HCT116 (cell line): ENCODE measurements at regions not wholly inside any gene's neighbourhood (a gene's known extent, or its start where the extent isn't known, plus 50 kb on each side); places are given as distances from the start of the nearest gene placed in this dataset.
"Not testable (repeated sequence)": the region's sequence is repeated elsewhere in the genome, so short reads cannot be mapped to it uniquely, and the experiment has no call there.

Source experiments
- ATAC-seq: fragments of 200-7000 bp; cut with Tn5 transposase; 2 replicates; pipeline ENCODE4 v1.9.1; 2020; ENCODE audit warnings: mild to moderate bottlenecking, moderate library complexity
- BruUV-seq: library from RNA; stranded (reverse); fragments of 400-500 nt; replicated peaks from 2 replicates; lab custom pipeline; 2021; lab: Mats Ljungman, UMichigan
- CTCF ChIA-PET: fragments of 300-600 bp; sonication (Branson Sonifier 250); formaldehyde crosslinking; loops from one replicate; lab custom pipeline; 2021; ENCODE audit warnings: antibody characterized with exemption; lab: Charles Lee
- POLR2A ChIA-PET: fragments of 300-600, 350-600 bp; sonication (Branson Sonifier 250); formaldehyde crosslinking; loops from one replicate; lab custom pipeline; 2021; ENCODE audit warnings: antibody characterized with exemption; lab: Charles Lee
- RAD21 ChIA-PET, 2 experiments: fragments of 300-600 bp; sonication (Branson Sonifier 250); formaldehyde crosslinking; loops; one replicate each; lab custom pipeline; 2023; ENCODE audit warnings: low total read pairs in 2 of 2; ENCODE audit not compliant: uncharacterized antibody in 2 of 2, unreplicated experiment in 2 of 2, low non-redundant PET in 1 of 2; lab: Charles Lee
- DNase-seq: peaks from one replicate; pipeline ENCODE4 v3.0.0-alpha.2; 2010; ENCODE audit warnings: low read depth, low spot score
- H2AFZ ChIP-seq: fragments of 200-600 bp; shearing (Covaris generic), sonication (generic); 2 replicates; pipeline ENCODE4 v1.6.1; 2017; ENCODE audit warnings: low read depth, mixed run types, mixed read lengths, antibody characterized with exemption, low read length; ENCODE audit not compliant: poor library complexity, severe bottlenecking
- H3K27ac ChIP-seq: 2 replicates; pipeline ENCODE4 v1.5.1; 2012; ENCODE audit warnings: low read depth, low read length
- H3K27me3 ChIP-seq: fragments of 200-600 bp; sonication (generic); 2 replicates; pipeline ENCODE4 v1.6.1; 2016; ENCODE audit warnings: mixed run types, low read length, mixed read lengths; ENCODE audit not compliant: insufficient read depth
- H3K36me3 ChIP-seq, 2 experiments: fragments of 200-500 bp in 1 of 2; fragments of 200-600 bp in 1 of 2; sonication (Bioruptor generic) in 1 of 2; sonication (generic) in 1 of 2; 2 replicates each; pipeline versions ENCODE4 v1.5.1 to v1.6.1; 2014 to 2016; ENCODE audit warnings: low read length in 2 of 2, inconsistent platforms in 1 of 2, mixed read lengths in 1 of 2, mixed run types in 1 of 2; ENCODE audit not compliant: insufficient read depth in 2 of 2, control insufficient read depth in 1 of 2
- H3K4me1 ChIP-seq, 2 experiments: fragments of 200-600 bp in 1 of 2; sonication (generic) in 1 of 2; 2 replicates each; pipeline versions ENCODE4 v1.5.1 to v1.6.1; 2012 to 2017; ENCODE audit warnings: low read length in 2 of 2, inconsistent platforms in 1 of 2, mild to moderate bottlenecking in 1 of 2, mixed read lengths in 1 of 2, mixed run types in 1 of 2, moderate library complexity in 1 of 2; ENCODE audit not compliant: insufficient read depth in 2 of 2, control insufficient read depth in 1 of 2
- H3K4me2 ChIP-seq: fragments of 200-600 bp; sonication (generic); 2 replicates; pipeline ENCODE4 v1.6.1; 2017; ENCODE audit warnings: mixed run types, low read length, mixed read lengths
- H3K4me3 ChIP-seq, 2 experiments: fragments of 200-600 bp in 1 of 2; sonication (generic) in 1 of 2; replicated peaks in 1 of 2; 2 replicates each; pipeline ENCODE4 v1.5.1; 2011 to 2016; ENCODE audit warnings: low read length in 2 of 2, control low read depth in 1 of 2, low read depth in 1 of 2, mild to moderate bottlenecking in 1 of 2, mixed read lengths in 1 of 2, mixed run types in 1 of 2
- H3K79me2 ChIP-seq: fragments of 200-600 bp; sonication (generic); 2 replicates; pipeline ENCODE4 v1.6.1; 2017; ENCODE audit warnings: mild to moderate bottlenecking, mixed run types, low read length, moderate library complexity, mixed read lengths; ENCODE audit not compliant: insufficient read depth
- H3K9ac ChIP-seq: fragments of 200-600 bp; sonication (generic); 2 replicates; pipeline ENCODE4 v1.6.1; 2016; ENCODE audit warnings: low read length, mixed read lengths
- H3K9me2 ChIP-seq: fragments of 200-600 bp; sonication (generic), shearing (Covaris generic); 2 replicates; pipeline ENCODE4 v1.6.1; 2017; ENCODE audit warnings: mixed run types, mild to moderate bottlenecking, moderate library complexity; ENCODE audit not compliant: insufficient read depth
- H3K9me3 ChIP-seq, 2 experiments: fragments of 200-500 bp in 1 of 2; fragments of 200-600 bp in 1 of 2; sonication (Bioruptor generic) in 1 of 2; sonication (generic) in 1 of 2; 2 replicates each; pipeline ENCODE4 v1.6.1; 2014 to 2017; ENCODE audit warnings: low read length in 2 of 2, mixed read lengths in 2 of 2, inconsistent platforms in 1 of 2, low read depth in 1 of 2, mild to moderate bottlenecking in 1 of 2, mixed run types in 1 of 2, moderate library complexity in 1 of 2; ENCODE audit not compliant: control insufficient read depth in 1 of 2, insufficient read depth in 1 of 2
- H4K20me1 ChIP-seq: fragments of 200-600 bp; sonication (generic), shearing (Covaris generic); 2 replicates; pipeline ENCODE4 v1.6.1; 2017; ENCODE audit warnings: mixed run types, mild to moderate bottlenecking, moderate library complexity; ENCODE audit not compliant: insufficient read depth
- ATF3 ChIP-seq: IDR thresholded peaks from 2 replicates; pipeline ENCODE4 v1.6.1; 2012
- CBX3 ChIP-seq: IDR thresholded peaks from 2 replicates; pipeline ENCODE4 v1.6.1; 2012; ENCODE audit warnings: low read depth
- CEBPB ChIP-seq: IDR thresholded peaks from 2 replicates; pipeline ENCODE4 v1.6.1; 2012; ENCODE audit warnings: low read depth
- ELF1 ChIP-seq: IDR thresholded peaks from 2 replicates; pipeline ENCODE4 v1.6.1; 2012; ENCODE audit warnings: low read depth, borderline replicate concordance
- EZH2phosphoT487 ChIP-seq: fragments of 200-600 bp; IDR thresholded peaks from 2 replicates; pipeline ENCODE4 v1.6.1; 2018; ENCODE audit warnings: antibody characterized with exemption, borderline replicate concordance
- JUND ChIP-seq: IDR thresholded peaks from 2 replicates; pipeline ENCODE4 v1.6.1; 2012
- MAX ChIP-seq: IDR thresholded peaks from 2 replicates; pipeline ENCODE4 v1.6.1; 2012
- POLR2A ChIP-seq: IDR thresholded peaks from 2 replicates; pipeline ENCODE4 v1.7.0; 2011; ENCODE audit warnings: borderline replicate concordance; ENCODE audit not compliant: insufficient read depth, insufficient read length; ENCODE audit errors: extremely low read depth
- RAD21 ChIP-seq: IDR thresholded peaks from 2 replicates; pipeline ENCODE4 v1.6.1; 2012; ENCODE audit warnings: low read depth, mild to moderate bottlenecking
- REST ChIP-seq: IDR thresholded peaks from 2 replicates; pipeline ENCODE4 v1.6.1; 2012; ENCODE audit warnings: low read depth
- SIN3A ChIP-seq: IDR thresholded peaks from 2 replicates; pipeline ENCODE4 v1.6.1; 2012; ENCODE audit warnings: low read depth
- SP1 ChIP-seq: IDR thresholded peaks from 2 replicates; pipeline ENCODE4 v1.6.1; 2012; ENCODE audit warnings: low read depth
- SRF ChIP-seq: IDR thresholded peaks from 2 replicates; pipeline ENCODE4 v1.6.1; 2012; ENCODE audit warnings: low read depth
- TCF7L2 ChIP-seq: IDR thresholded peaks from 2 replicates; pipeline ENCODE4 v1.7.0; 2011; ENCODE audit warnings: borderline replicate concordance, inconsistent platforms; ENCODE audit not compliant: insufficient read depth, insufficient read length; ENCODE audit errors: extremely low read depth
- YY1 ChIP-seq: IDR thresholded peaks from 2 replicates; pipeline ENCODE4 v1.6.1; 2011; ENCODE audit warnings: low read length, low read depth, moderate library complexity, mild to moderate bottlenecking; ENCODE audit not compliant: insufficient replicate concordance; ENCODE audit errors: extremely low read depth
- ZFX ChIP-seq: fragments of 450-650 bp; IDR thresholded peaks from 2 replicates; pipeline ENCODE4 v1.6.1; 2017
- ZNF274 ChIP-seq: fragments of 200-500 bp; sonication (Bioruptor generic); IDR thresholded peaks from 2 replicates; pipeline ENCODE4 v1.6.1; 2014; ENCODE audit warnings: mild to moderate bottlenecking, low read depth, low read length, inconsistent platforms
- intact Hi-C: fragments of 100-400 bp; cut with micrococcal nuclease; formaldehyde crosslinking; loops from 2 replicates; pipeline ENCODE4 v1.10.0; 2022

- H3K9ac ChIP-seq, H3K9me2 ChIP-seq, H3K4me2 ChIP-seq, H3K36me3 ChIP-seq, H3K9me3 ChIP-seq, CTCF ChIA-PET, ATAC-seq: not testable (repeated sequence)
- DNase-seq, result peak; percentile 19
- TF ChIP-seq SP1, result 0 out of 2 replicates have a peak, but pooled peaks have one; percentile 31
- TF ChIP-seq, all 23 proteins: peak for 1; not testable (repeated sequence) for 22
- BruUV-seq, H3K4me3 ChIP-seq, H3K27ac ChIP-seq, H3K4me1 ChIP-seq, H2AFZ ChIP-seq, H4K20me1 ChIP-seq, RAD21 ChIA-PET, intact Hi-C loops, H3K79me2 ChIP-seq, H3K27me3 ChIP-seq, POLR2A ChIA-PET: not testable (repeated sequence)
Measured at GRCh38 chr17:31761836-31762510, 97.1 kb downstream of the COPRS start.

GRCh38 chr17:31758646-31759045 is 100.4 kb downstream of the COPRS start:
- Histone ChIP-seq H3K4me1 (peaks cover 0 to 18% of the 10 kb centered on the region in 2 experiments; a peak in 2 of 4 replicates), H3K9me3 (no peaks in the 10 kb centered on the region; a peak in 1 of 4 replicates), H3K9me2 (no peaks in the 10 kb centered on the region), H4K20me1 (no peaks in the 10 kb centered on the region), H3K36me3 (no peaks in the 10 kb centered on the region), H3K79me2 (no peaks in the 10 kb centered on the region), H3K4me3 (no peak overlapping the region), H2AFZ (no peak overlapping the region), H3K27me3 (no peaks in the 10 kb centered on the region), H3K27ac (no peak overlapping the region), H3K4me2 (no peak overlapping the region), H3K9ac (no peak overlapping the region)
- ATAC-seq (no peak), DNase-seq (no peak)
- ChIA-PET RAD21 (no interaction called here), POLR2A (no interaction called here), CTCF (no interaction called here)
- no TSS peak for BruUV-seq
- intact Hi-C loops, result no loop called here
- TF ChIP-seq REST (no peak), RAD21 (no peak), YY1 (no peak), TCF7L2 (no peak), POLR2A (no peak), ATF3 (no peak), EZH2phosphoT487 (no peak), ZFX (no peak), JUND (no peak), SP1 (no peak), MAX (no peak), ELF1 (no peak), CEBPB (no peak), CBX3 (no peak), SIN3A (no peak), SRF (no peak), ZNF274 (no peak)
